GM23338 (cell line): ENCODE measurements at regions not wholly inside any gene's neighbourhood (a gene's known extent, or its start where the extent isn't known, plus 50 kb on each side); places are given as distances from the start of the nearest gene placed in this dataset.

Source experiments
- ATAC-seq: fragments of 200-7000 bp; cut with Tn5 transposase; 3 replicates; pipeline ENCODE4 v1.9.1; 2020
- DNase-seq: peaks from one replicate; pipeline ENCODE4 v3.0.0-alpha.2; 2015; ENCODE audit warnings: low spot score
- H2AFZ ChIP-seq: fragments of 200-600 bp; sonication (generic); 2 replicates; pipeline ENCODE4 v1.8.0; 2016; ENCODE audit warnings: antibody characterized with exemption, mild to moderate bottlenecking, moderate library complexity
- H3F3A ChIP-seq: fragments of 200-600 bp; sonication (generic); replicated peaks from 2 replicates; pipeline ENCODE4 v1.8.0; 2017; ENCODE audit warnings: antibody characterized with exemption, mixed run types, low read depth
- H3K27ac ChIP-seq: fragments of 200-600 bp; sonication (generic); 2 replicates; pipeline ENCODE4 v1.6.1; 2016; ENCODE audit warnings: low read depth
- H3K27me3 ChIP-seq: fragments of 200-600 bp; sonication (generic); 2 replicates; pipeline ENCODE4 v1.8.0; 2016; ENCODE audit warnings: mild to moderate bottlenecking, mixed run types, moderate library complexity; ENCODE audit not compliant: insufficient read depth
- H3K36me3 ChIP-seq: fragments of 200-600 bp; sonication (generic); 2 replicates; pipeline ENCODE4 v1.8.0; 2016; ENCODE audit warnings: mild to moderate bottlenecking; ENCODE audit not compliant: insufficient read depth
- H3K4me1 ChIP-seq: fragments of 200-600 bp; sonication (generic); 2 replicates; pipeline ENCODE4 v1.8.0; 2016; ENCODE audit warnings: mild to moderate bottlenecking, moderate library complexity; ENCODE audit not compliant: insufficient read depth
- H3K4me2 ChIP-seq: fragments of 200-600 bp; sonication (generic); 2 replicates; pipeline ENCODE4 v1.7.1; 2017; ENCODE audit warnings: mixed run types
- H3K4me3 ChIP-seq: fragments of 200-600 bp; sonication (generic); 2 replicates; pipeline ENCODE4 v1.6.1; 2016; ENCODE audit warnings: mixed run types
- H3K79me2 ChIP-seq: fragments of 200-600 bp; sonication (generic); replicated peaks from 2 replicates; pipeline ENCODE4 v1.8.0; 2017; ENCODE audit warnings: mild to moderate bottlenecking; ENCODE audit not compliant: insufficient read depth
- H3K9me2 ChIP-seq: fragments of 200-600 bp; sonication (generic); 2 replicates; pipeline ENCODE4 v1.8.0; 2017; ENCODE audit not compliant: insufficient read depth
- H4K20me1 ChIP-seq: fragments of 200-600 bp; sonication (generic); replicated peaks from 2 replicates; pipeline ENCODE4 v1.8.0; 2017; ENCODE audit warnings: mild to moderate bottlenecking; ENCODE audit not compliant: insufficient read depth
- H3K27ac Mint-ChIP-seq: 2 replicates; pipeline ENCODE4 v1.8.0; 2020; ENCODE audit warnings: inconsistent platforms, mild to moderate bottlenecking, moderate library complexity, mixed read lengths
- H3K27me3 Mint-ChIP-seq: 3 replicates; pipeline ENCODE4 v1.8.0; 2022; ENCODE audit warnings: low read depth, mild to moderate bottlenecking, moderate library complexity, mixed read lengths, inconsistent platforms; ENCODE audit not compliant: insufficient read depth, poor library complexity
- H3K36me3 Mint-ChIP-seq: 3 replicates; pipeline ENCODE4 v1.8.0; 2021; ENCODE audit warnings: low read depth, mild to moderate bottlenecking, inconsistent platforms, moderate library complexity, mixed read lengths
- H3K4me1 Mint-ChIP-seq: 3 replicates; pipeline ENCODE4 v1.8.0; 2020; ENCODE audit warnings: mild to moderate bottlenecking, inconsistent platforms, mixed read lengths
- H3K4me3 Mint-ChIP-seq: 3 replicates; pipeline ENCODE4 v1.8.0; 2021; ENCODE audit warnings: moderate library complexity, mild to moderate bottlenecking, inconsistent platforms, mixed read lengths
- H3K9me3 Mint-ChIP-seq: 3 replicates; pipeline ENCODE4 v1.8.0; 2020; ENCODE audit warnings: moderate library complexity, mild to moderate bottlenecking, inconsistent platforms, mixed read lengths
- CREB1 ChIP-seq: fragments of 250-450 bp; sonication (Bioruptor Pico); IDR thresholded peaks from 2 replicates; pipeline ENCODE4 v1.5.0; 2020; ENCODE audit warnings: low read depth, mild to moderate bottlenecking, moderate library complexity
- CTCF ChIP-seq, 2 experiments: fragments of 200-600 bp in 1 of 2; sonication (generic) in 1 of 2; conservative IDR thresholded peaks; 2 replicates each; pipeline versions ENCODE4 v1.5.1 to v1.6.1; 2016 to 2017; ENCODE audit warnings: antibody characterized with exemption in 2 of 2, low read depth in 2 of 2, mild to moderate bottlenecking in 2 of 2, moderate library complexity in 1 of 2
- ETS1 ChIP-seq: IDR thresholded peaks from 2 replicates; pipeline ENCODE4 v1.6.1; 2016; ENCODE audit warnings: antibody characterized with exemption
- EZH2 ChIP-seq: fragments of 200-600 bp; sonication (generic); IDR thresholded peaks from one replicate; pipeline ENCODE4 v1.8.0; 2017; ENCODE audit warnings: antibody characterized with exemption, mild to moderate bottlenecking, low read depth; ENCODE audit not compliant: unreplicated experiment
- EZH2phosphoT487 ChIP-seq: fragments of 200-600 bp; sonication (generic); IDR thresholded peaks from one replicate; pipeline ENCODE4 v1.8.1; 2018; ENCODE audit warnings: antibody characterized with exemption; ENCODE audit not compliant: unreplicated experiment
- JUNB ChIP-seq: IDR thresholded peaks from one replicate; pipeline ENCODE4 v1.6.1; 2016; ENCODE audit warnings: antibody characterized with exemption; ENCODE audit not compliant: unreplicated experiment
- NANOG ChIP-seq: IDR thresholded peaks from 2 replicates; pipeline ENCODE4 v1.6.1; 2016; ENCODE audit warnings: antibody characterized with exemption, borderline replicate concordance
- POLR2AphosphoS5 ChIP-seq: IDR thresholded peaks from 2 replicates; pipeline ENCODE4 v1.6.1; 2016; ENCODE audit warnings: antibody characterized with exemption, low read depth
- REST ChIP-seq: IDR thresholded peaks from one replicate; pipeline ENCODE4 v1.6.1; 2018; ENCODE audit warnings: antibody characterized with exemption; ENCODE audit not compliant: unreplicated experiment
- STAT1 ChIP-seq: IDR thresholded peaks from one replicate; pipeline ENCODE4 v1.6.1; 2016; ENCODE audit warnings: antibody characterized with exemption; ENCODE audit not compliant: unreplicated experiment
- ZNF114 ChIP-seq: fragments of 250-450 bp; sonication (Bioruptor Pico); IDR thresholded peaks from 2 replicates; pipeline ENCODE4 v1.5.0; 2020; ENCODE audit warnings: mild to moderate bottlenecking, moderate library complexity
- ZNF331 ChIP-seq: fragments of 250-450 bp; sonication (Bioruptor Pico); IDR thresholded peaks from 2 replicates; pipeline ENCODE4 v1.5.0; 2020; ENCODE audit warnings: low read depth, mild to moderate bottlenecking, moderate library complexity
- ZNF462 ChIP-seq: fragments of 250-450 bp; sonication (Bioruptor Pico); IDR thresholded peaks from 2 replicates; pipeline ENCODE4 v1.5.0; 2020; ENCODE audit warnings: mild to moderate bottlenecking, moderate library complexity

- no peak overlapping the region for H3K4me3 ChIP-seq
- Mint-ChIP-seq H3K36me3 (no peaks in the 10 kb centered on the region), H3K9me3 (no peaks in the 10 kb centered on the region), H3K27me3 (no peaks in the 10 kb centered on the region), H3K27ac (no peak overlapping the region), H3K4me1 (no peaks in the 10 kb centered on the region), H3K4me3 (no peak overlapping the region)
- no peaks in the 10 kb centered on the region for H3K36me3 ChIP-seq
- no peak overlapping the region for H3K4me2 ChIP-seq
- TF ChIP-seq ETS1 (no peak), ZNF462 (no peak), EZH2phosphoT487 (no peak), ZNF114 (CRISPR knock-in tag) (no peak), STAT1 (no peak), ZNF331 (CRISPR knock-in tag) (no peak), JUNB (no peak), EZH2 (no peak), CTCF (conservative IDR thresholded peaks at IDR 0.05; ENCODE audit: low read depth in 2 of 2) (no peak), REST (no peak), POLR2AphosphoS5 (no peak), NANOG (no peak), CREB1 (CRISPR knock-in tag) (no peak)
- no peak overlapping the region for H2AFZ ChIP-seq
- no peaks in the 10 kb centered on the region for H4K20me1 ChIP-seq
- H3F3A ChIP-seq, result no peaks in the 10 kb centered on the region
- no peak for DNase-seq
- H3K79me2 ChIP-seq, result no peaks in the 10 kb centered on the region
- H3K9me2 ChIP-seq, result no peaks in the 10 kb centered on the region
- no peak for ATAC-seq
- H3K27ac ChIP-seq, result no peak overlapping the region
- H3K4me1 ChIP-seq, result no peaks in the 10 kb centered on the region
- no peaks in the 10 kb centered on the region for H3K27me3 ChIP-seq
Measured at GRCh38 chr11:95668131-95668530, 121.5 kb downstream of the FAM76B start.
